Right lung (tissue), 2 donors: ENCODE measurements at regions not wholly inside any gene's neighbourhood (a gene's known extent, or its start where the extent isn't known, plus 50 kb on each side); places are given as distances from the start of the nearest gene placed in this dataset.

Source experiments
- DNase-seq, 2 donors: peaks; one replicate each; pipeline ENCODE4 v3.0.0-alpha.2; 2013

- DNase-seq = no peak
Observed at GRCh38 chr22:47987885-47988515, 1225.5 kb downstream of the TBC1D22A start.

- DNase-seq = no peak
Observed at GRCh38 chr22:47976219-47976618, 1213.8 kb downstream of the TBC1D22A start.

GRCh38 chr22:47967831-47968230 lies 1205.4 kb downstream of the TBC1D22A start:
- DNase-seq = no peak

- DNase-seq = no peak
Observed at GRCh38 chr22:47966316-47966715, 1203.9 kb downstream of the TBC1D22A start.

- no peak for DNase-seq
Observed at GRCh38 chr22:47965896-47966295, 1203.4 kb downstream of the TBC1D22A start.

GRCh38 chr22:47965066-47965465 lies 1202.6 kb downstream of the TBC1D22A start:
- no peak for DNase-seq

GRCh38 chr22:47963660-47964059 lies 1201.2 kb downstream of the TBC1D22A start:
- DNase-seq = no peak

GRCh38 chr22:47957649-47958048 lies 1195.2 kb downstream of the TBC1D22A start:
- no peak for DNase-seq

GRCh38 chr22:47954107-47954506 lies 1191.7 kb downstream of the TBC1D22A start:
- DNase-seq = no peak

- no peak for DNase-seq
Observed at GRCh38 chr22:47944941-47945340, 1182.5 kb downstream of the TBC1D22A start.

- no peak for DNase-seq
Observed at GRCh38 chr22:47943729-47944700, 1181.6 kb downstream of the TBC1D22A start.

GRCh38 chr22:47940211-47940610 lies 1177.8 kb downstream of the TBC1D22A start:
- DNase-seq = no peak

- DNase-seq = no peak
Observed at GRCh38 chr22:47933891-47934290, 1171.4 kb downstream of the TBC1D22A start.

- DNase-seq = no peak
Observed at GRCh38 chr22:47933226-47933625, 1170.8 kb downstream of the TBC1D22A start.

GRCh38 chr22:47929646-47930185 lies 1167.3 kb downstream of the TBC1D22A start:
- DNase-seq = peak in 1 of 2 donors; percentile 2

GRCh38 chr22:47929073-47929472 lies 1166.6 kb downstream of the TBC1D22A start:
- DNase-seq = no peak

- no peak for DNase-seq
Observed at GRCh38 chr22:47928631-47929030, 1166.2 kb downstream of the TBC1D22A start.

GRCh38 chr22:47927648-47928210 lies 1165.3 kb downstream of the TBC1D22A start:
- DNase-seq = no peak

GRCh38 chr22:47923011-47923427 lies 1160.6 kb downstream of the TBC1D22A start:
- DNase-seq = no peak

GRCh38 chr22:47921906-47922305 lies 1159.5 kb downstream of the TBC1D22A start:
- no peak for DNase-seq

GRCh38 chr22:47920380-47920959 lies 1158.0 kb downstream of the TBC1D22A start:
- no peak for DNase-seq

GRCh38 chr22:47919893-47920292 lies 1157.4 kb downstream of the TBC1D22A start:
- no peak for DNase-seq
